ENCODE measurements at regions not wholly inside any gene's neighbourhood (a gene's known extent, or its start where the extent isn't known, plus 50 kb on each side); places are given as distances from the start of the nearest gene placed in this dataset.

GRCh38 chr5:98453296-98453695 is 320.2 kb upstream of the RGMB start:
- ATAC-seq (no peak), DNase-seq (no peak)
- no peaks in the 10 kb centered on the region for H3K9me3 Mint-ChIP-seq (ENCODE audit: low read depth)
- H3K27ac Mint-ChIP-seq = no peak overlapping the region
- no peaks in the 10 kb centered on the region for H3K36me3 Mint-ChIP-seq
- no peak overlapping the region for H3K4me3 Mint-ChIP-seq
- H3K27me3 Mint-ChIP-seq = no peaks in the 10 kb centered on the region
- CTCF ChIA-PET = no interaction called here
- H3K4me1 Mint-ChIP-seq = no peaks in the 10 kb centered on the region

- ATAC-seq = no peak
- no peak for DNase-seq
- H3K9me3 Mint-ChIP-seq (ENCODE audit: low read depth) = no peaks in the 10 kb centered on the region
- no peaks in the 10 kb centered on the region for H3K4me1 Mint-ChIP-seq
- H3K36me3 Mint-ChIP-seq = no peaks in the 10 kb centered on the region
- no peak overlapping the region for H3K4me3 Mint-ChIP-seq
- no peak overlapping the region for H3K27ac Mint-ChIP-seq
- CTCF ChIA-PET = no interaction called here
- H3K27me3 Mint-ChIP-seq = no peaks in the 10 kb centered on the region
Observed at GRCh38 chr5:98454407-98454806, 319.1 kb upstream of the RGMB start.

- no peak overlapping the region for H3K4me3 Mint-ChIP-seq
- DNase-seq = no peak
- no peaks in the 10 kb centered on the region for H3K27me3 Mint-ChIP-seq
- no peaks in the 10 kb centered on the region for H3K36me3 Mint-ChIP-seq
- H3K9me3 Mint-ChIP-seq (ENCODE audit: low read depth) = no peaks in the 10 kb centered on the region
- ATAC-seq = no peak
- no peak overlapping the region for H3K27ac Mint-ChIP-seq
- CTCF ChIA-PET = no interaction called here
- H3K4me1 Mint-ChIP-seq = no peaks in the 10 kb centered on the region
Observed at GRCh38 chr5:98454904-98455303, 318.6 kb upstream of the RGMB start.

GRCh38 chr5:98455665-98456064 is 317.8 kb upstream of the RGMB start:
- no peaks in the 10 kb centered on the region for H3K27me3 Mint-ChIP-seq
- no peak overlapping the region for H3K27ac Mint-ChIP-seq
- CTCF ChIA-PET = no interaction called here
- H3K4me3 Mint-ChIP-seq = no peak overlapping the region
- ATAC-seq = no peak
- no peak for DNase-seq
- H3K36me3 Mint-ChIP-seq = no peaks in the 10 kb centered on the region
- H3K9me3 Mint-ChIP-seq (ENCODE audit: low read depth) = no peaks in the 10 kb centered on the region
- H3K4me1 Mint-ChIP-seq = no peaks in the 10 kb centered on the region

GRCh38 chr5:98458004-98458403 is 315.5 kb upstream of the RGMB start:
- no peaks in the 10 kb centered on the region for H3K4me1 Mint-ChIP-seq
- DNase-seq = no peak
- no peak for ATAC-seq
- CTCF ChIA-PET = no interaction called here
- H3K4me3 Mint-ChIP-seq = no peak overlapping the region
- H3K27ac Mint-ChIP-seq = no peak overlapping the region
- no peaks in the 10 kb centered on the region for H3K36me3 Mint-ChIP-seq
- H3K27me3 Mint-ChIP-seq = no peaks in the 10 kb centered on the region
- H3K9me3 Mint-ChIP-seq (ENCODE audit: low read depth) = no peaks in the 10 kb centered on the region

GRCh38 chr5:98458726-98459125 is 314.7 kb upstream of the RGMB start:
- Mint-ChIP-seq H3K4me3 (no peak overlapping the region), H3K9me3 (ENCODE audit: low read depth) (no peaks in the 10 kb centered on the region), H3K4me1 (no peaks in the 10 kb centered on the region), H3K27ac (no peak overlapping the region), H3K27me3 (no peaks in the 10 kb centered on the region), H3K36me3 (no peaks in the 10 kb centered on the region)
- ATAC-seq (no peak), DNase-seq (no peak)
- CTCF ChIA-PET = no interaction called here

GRCh38 chr5:98460536-98460935 is 312.9 kb upstream of the RGMB start:
- no peak for ATAC-seq
- no peak overlapping the region for H3K27ac Mint-ChIP-seq
- H3K4me3 Mint-ChIP-seq = no peak overlapping the region
- no peaks in the 10 kb centered on the region for H3K9me3 Mint-ChIP-seq (ENCODE audit: low read depth)
- CTCF ChIA-PET = no interaction called here
- no peaks in the 10 kb centered on the region for H3K27me3 Mint-ChIP-seq
- H3K36me3 Mint-ChIP-seq = no peaks in the 10 kb centered on the region
- no peak for DNase-seq
- no peaks in the 10 kb centered on the region for H3K4me1 Mint-ChIP-seq

- H3K36me3 Mint-ChIP-seq = no peaks in the 10 kb centered on the region
- CTCF ChIA-PET = no interaction called here
- H3K9me3 Mint-ChIP-seq (ENCODE audit: low read depth) = no peaks in the 10 kb centered on the region
- H3K4me3 Mint-ChIP-seq = no peak overlapping the region
- DNase-seq = no peak
- no peak overlapping the region for H3K27ac Mint-ChIP-seq
- H3K4me1 Mint-ChIP-seq = no peaks in the 10 kb centered on the region
- ATAC-seq = no peak
- H3K27me3 Mint-ChIP-seq = no peaks in the 10 kb centered on the region
Observed at GRCh38 chr5:98461485-98461884, 312.0 kb upstream of the RGMB start.

GRCh38 chr5:98463222-98463621 is 310.2 kb upstream of the RGMB start:
- H3K27ac Mint-ChIP-seq = no peak overlapping the region
- no peaks in the 10 kb centered on the region for H3K27me3 Mint-ChIP-seq
- H3K36me3 Mint-ChIP-seq = no peaks in the 10 kb centered on the region
- H3K9me3 Mint-ChIP-seq (ENCODE audit: low read depth) = no peaks in the 10 kb centered on the region
- no peak for DNase-seq
- H3K4me3 Mint-ChIP-seq = no peak overlapping the region
- ATAC-seq = no peak
- H3K4me1 Mint-ChIP-seq = no peaks in the 10 kb centered on the region
- CTCF ChIA-PET = no interaction called here

GRCh38 chr5:98463676-98464075 is 309.8 kb upstream of the RGMB start:
- CTCF ChIA-PET = no interaction called here
- Mint-ChIP-seq H3K27ac (no peak overlapping the region), H3K36me3 (no peaks in the 10 kb centered on the region), H3K4me3 (no peak overlapping the region), H3K9me3 (ENCODE audit: low read depth) (no peaks in the 10 kb centered on the region), H3K4me1 (no peaks in the 10 kb centered on the region), H3K27me3 (no peaks in the 10 kb centered on the region)
- ATAC-seq (no peak), DNase-seq (no peak)

- CTCF ChIA-PET = no interaction called here
- Mint-ChIP-seq H3K36me3 (no peaks in the 10 kb centered on the region), H3K27me3 (no peaks in the 10 kb centered on the region)
Observed at GRCh38 chr5:98464737-98465330, 308.6 kb upstream of the RGMB start.

GRCh38 chr5:98468188-98468869 is 305.1 kb upstream of the RGMB start:
- no peaks in the 10 kb centered on the region for H3K36me3 Mint-ChIP-seq
- CTCF ChIA-PET = no interaction called here
- ATAC-seq (no peak), DNase-seq (no peak)
- H3K9me3 Mint-ChIP-seq (ENCODE audit: low read depth) = no peaks in the 10 kb centered on the region
- no peak overlapping the region for H3K27ac Mint-ChIP-seq
- H3K4me1 Mint-ChIP-seq = no peaks in the 10 kb centered on the region
- no peaks in the 10 kb centered on the region for H3K27me3 Mint-ChIP-seq
- H3K4me3 Mint-ChIP-seq = no peak overlapping the region

More at GRCh38 chr5:98464737-98465330, 308.6 kb upstream of the RGMB start:
- Mint-ChIP-seq H3K27ac (no peak overlapping the region), H3K4me3 (no peak overlapping the region), H3K4me1 (no peaks in the 10 kb centered on the region), H3K9me3 (ENCODE audit: low read depth) (no peaks in the 10 kb centered on the region)
- DNase-seq (no peak), ATAC-seq (no peak)

GRCh38 chr5:98470747-98471146 is 302.7 kb upstream of the RGMB start:
- Mint-ChIP-seq H3K4me3 (no peak overlapping the region), H3K9me3 (ENCODE audit: low read depth) (no peaks in the 10 kb centered on the region), H3K36me3 (no peaks in the 10 kb centered on the region), H3K4me1 (no peaks in the 10 kb centered on the region), H3K27me3 (no peaks in the 10 kb centered on the region), H3K27ac (no peak overlapping the region)
- CTCF ChIA-PET = no interaction called here
- ATAC-seq (no peak), DNase-seq (no peak)

GRCh38 chr5:98471458-98471857 is 302.0 kb upstream of the RGMB start:
- no peak overlapping the region for H3K27ac Mint-ChIP-seq
- H3K9me3 Mint-ChIP-seq (ENCODE audit: low read depth) = no peaks in the 10 kb centered on the region
- no peak for ATAC-seq
- CTCF ChIA-PET = no interaction called here
- no peaks in the 10 kb centered on the region for H3K36me3 Mint-ChIP-seq
- no peak overlapping the region for H3K4me3 Mint-ChIP-seq
- H3K4me1 Mint-ChIP-seq = no peaks in the 10 kb centered on the region
- no peak for DNase-seq
- H3K27me3 Mint-ChIP-seq = no peaks in the 10 kb centered on the region

- no peaks in the 10 kb centered on the region for H3K27me3 Mint-ChIP-seq
- no peaks in the 10 kb centered on the region for H3K4me1 Mint-ChIP-seq
- DNase-seq (no peak), ATAC-seq (no peak)
- H3K9me3 Mint-ChIP-seq (ENCODE audit: low read depth) = no peaks in the 10 kb centered on the region
- no peaks in the 10 kb centered on the region for H3K36me3 Mint-ChIP-seq
- CTCF ChIA-PET = interaction anchor here (0.9 kb wide), 1 partner anchor 10 kb away, joined by 3 read pairs; no protein-coding TSS in a partner anchor
- H3K4me3 Mint-ChIP-seq = no peak overlapping the region
- H3K27ac Mint-ChIP-seq = no peak overlapping the region
Observed at GRCh38 chr5:98474216-98474615, 299.2 kb upstream of the RGMB start.

Measured in activated CD8-positive, alpha-beta memory T cell treated with anti-CD3 and anti-CD28 coated beads, Interleukin-2, amount 10 ng/mL, durations not matched to agents 7 days and 5 days (primary cell).